HL-60 (cell line): ENCODE measurements at regions not wholly inside any gene's neighbourhood (a gene's known extent, or its start where the extent isn't known, plus 50 kb on each side); places are given as distances from the start of the nearest gene placed in this dataset.

Source experiments
- GABPA ChIP-seq: IDR thresholded peaks from 2 replicates; pipeline ENCODE4 v1.6.1; 2012; ENCODE audit warnings: low read depth
- POLR2AphosphoS5 ChIP-seq: IDR thresholded peaks from 2 replicates; pipeline ENCODE4 v1.6.1; 2012; ENCODE audit warnings: low read depth
- REST ChIP-seq: IDR thresholded peaks from 2 replicates; pipeline ENCODE4 v1.6.1; 2012; ENCODE audit warnings: low read depth; ENCODE audit not compliant: insufficient replicate concordance
- SPI1 ChIP-seq: IDR thresholded peaks from 2 replicates; pipeline ENCODE4 v1.6.1; 2012; ENCODE audit warnings: low read depth, mild to moderate bottlenecking, borderline replicate concordance
- TF ChIP-seq, protein P1 (sequence below): IDR thresholded peaks from one replicate; pipeline ENCODE4 v1.5.1; 2011; ENCODE audit warnings: low read length, control low read depth, inconsistent platforms; ENCODE audit not compliant: insufficient read depth

DNA sequence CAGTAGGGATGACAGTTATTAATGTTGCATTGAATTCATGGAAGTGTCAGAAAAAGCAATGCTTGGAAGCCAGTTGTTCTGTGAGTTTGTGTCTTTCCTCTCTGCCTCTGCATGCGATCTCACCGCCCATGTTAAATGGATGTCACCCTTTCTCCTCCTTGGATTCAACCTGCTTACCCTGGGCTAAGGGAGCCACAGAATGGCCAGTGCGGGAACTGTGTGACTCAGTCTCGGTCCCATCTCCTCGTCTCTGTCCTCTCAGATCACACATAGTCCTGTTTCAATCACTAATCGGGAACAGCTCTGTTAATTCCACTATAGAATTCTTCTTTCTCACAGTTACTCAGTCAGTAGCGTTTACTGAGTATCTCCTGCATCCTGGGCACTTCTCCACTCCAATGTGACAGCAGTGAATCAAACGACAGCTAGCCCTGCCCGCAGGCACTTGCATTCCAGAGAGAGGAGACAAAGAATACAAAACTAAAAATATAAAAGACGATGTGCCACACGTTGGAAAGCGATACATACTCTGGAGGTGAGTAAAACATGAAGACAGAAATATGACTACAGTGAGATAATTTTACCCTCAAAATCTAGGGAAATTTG is 53.6 kb upstream of the TLR3 start:
- no peak for TF ChIP-seq SPI1
- TF ChIP-seq, protein P1, sequence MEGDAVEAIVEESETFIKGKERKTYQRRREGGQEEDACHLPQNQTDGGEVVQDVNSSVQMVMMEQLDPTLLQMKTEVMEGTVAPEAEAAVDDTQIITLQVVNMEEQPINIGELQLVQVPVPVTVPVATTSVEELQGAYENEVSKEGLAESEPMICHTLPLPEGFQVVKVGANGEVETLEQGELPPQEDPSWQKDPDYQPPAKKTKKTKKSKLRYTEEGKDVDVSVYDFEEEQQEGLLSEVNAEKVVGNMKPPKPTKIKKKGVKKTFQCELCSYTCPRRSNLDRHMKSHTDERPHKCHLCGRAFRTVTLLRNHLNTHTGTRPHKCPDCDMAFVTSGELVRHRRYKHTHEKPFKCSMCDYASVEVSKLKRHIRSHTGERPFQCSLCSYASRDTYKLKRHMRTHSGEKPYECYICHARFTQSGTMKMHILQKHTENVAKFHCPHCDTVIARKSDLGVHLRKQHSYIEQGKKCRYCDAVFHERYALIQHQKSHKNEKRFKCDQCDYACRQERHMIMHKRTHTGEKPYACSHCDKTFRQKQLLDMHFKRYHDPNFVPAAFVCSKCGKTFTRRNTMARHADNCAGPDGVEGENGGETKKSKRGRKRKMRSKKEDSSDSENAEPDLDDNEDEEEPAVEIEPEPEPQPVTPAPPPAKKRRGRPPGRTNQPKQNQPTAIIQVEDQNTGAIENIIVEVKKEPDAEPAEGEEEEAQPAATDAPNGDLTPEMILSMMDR, result no peak
- no peak for TF ChIP-seq GABPA
- TF ChIP-seq POLR2AphosphoS5, result no peak
- no peak for TF ChIP-seq REST
